Stomach (tissue), 8 donors: ENCODE measurements at regions not wholly inside any gene's neighbourhood (a gene's known extent, or its start where the extent isn't known, plus 50 kb on each side); places are given as distances from the start of the nearest gene placed in this dataset.

Experiments
- DNase-seq, 2 donors: peaks; one replicate each; pipeline versions ENCODE4 v3.0.0 to v3.0.0-alpha.2; 2013 to 2019
- H3K27ac ChIP-seq, 5 donors: fragments of 200-600 bp in 4 of 5; sonication (generic) in 4 of 5; one replicate each; pipeline ENCODE4 v1.5.1; 2013 to 2019; ENCODE audit warnings: mild to moderate bottlenecking in 1 of 5, moderate library complexity in 1 of 5
- H3K27me3 ChIP-seq, 3 donors: fragments of 200-600 bp; sonication (generic); one replicate each; pipeline ENCODE4 v1.5.1; 2017 to 2019; ENCODE audit warnings: mixed run types in 1 of 3
- H3K36me3 ChIP-seq, 4 donors: fragments of 200-600 bp; sonication (generic); 1 replicate in 3 of 4; 2 replicates in 1 of 4; pipeline ENCODE4 v1.5.1; 2016 to 2019
- H3K4me1 ChIP-seq, 4 donors: fragments of 200-600 bp; sonication (generic); one replicate each; pipeline ENCODE4 v1.5.1; 2016 to 2019
- H3K4me3 ChIP-seq, 4 donors: fragments of 200-600 bp; sonication (generic) in 3 of 4; one replicate each; pipeline ENCODE4 v1.5.1; 2016 to 2019; ENCODE audit warnings: mild to moderate bottlenecking in 1 of 4
- H3K9me3 ChIP-seq, 4 donors: fragments of 200-600 bp; sonication (generic); one replicate each; pipeline ENCODE4 v1.5.1; 2016 to 2019
- CTCF ChIP-seq, 7 experiments: fragments of 450-650 bp in 4 of 7; fragments of 200-600 bp in 3 of 7; sonication (generic) in 3 of 7; IDR thresholded peaks; one replicate each; pipeline ENCODE4 v1.5.1; 2016 to 2019; ENCODE audit warnings: antibody characterized with exemption in 7 of 7, control low read depth in 2 of 7, mild to moderate bottlenecking in 1 of 7
- EP300 ChIP-seq: sonication (generic); formaldehyde crosslinking; IDR thresholded peaks from one replicate; pipeline ENCODE4 v1.6.1; 2017; ENCODE audit warnings: antibody characterized with exemption
- POLR2A ChIP-seq, 4 donors: fragments of 450-650 bp; IDR thresholded peaks; one replicate each; pipeline ENCODE4 v1.6.1; 2016; ENCODE audit warnings: antibody characterized with exemption in 4 of 4, control low read depth in 2 of 4, mild to moderate bottlenecking in 1 of 4, moderate library complexity in 1 of 4
- POLR2AphosphoS5 ChIP-seq, 3 donors: sonication (generic); formaldehyde crosslinking; IDR thresholded peaks; one replicate each; pipeline ENCODE4 v1.6.1; 2016; ENCODE audit warnings: antibody characterized with exemption in 3 of 3
- WGBS, 5 donors: extraction: QIAGEN DNeasy Blood & Tissue Kit in 3 of 5; methylation state at CpG; one replicate each; pipeline versions ENCODE4 v1.1.5 to v1.1.7; 2013 to 2018; 5-methylcytosine and 5-hydroxymethylcytosine counted together
- intact Hi-C: fragments of 100-400 bp; cut with DNase I; formaldehyde crosslinking; loops from one replicate; pipeline ENCODE4 v1.15.1; 2023; ENCODE audit warnings: low total_unique reads
- donor health status: healthy with polysubstance abuse.
- donor health status: Bipolar disorder and iron deficiency.
- donor health status: healthy.

GRCh38 chr6:170207586-170208181, 83.2 kb downstream of the DLL1 start:
- Histone ChIP-seq H3K9me3 (no peaks in the 10 kb centered on the region), H3K4me3 (no peak overlapping the region), H3K36me3 (no peaks in the 10 kb centered on the region), H3K4me1 (no peaks in the 10 kb centered on the region), H3K27me3 (peaks cover 0 to 33% (median 5%) of the 10 kb centered on the region in 3 donors), H3K27ac (no peak overlapping the region)
- peak in 1 of 2 donors; percentile 8 for DNase-seq
- intact Hi-C loops = no loop called here
- TF ChIP-seq POLR2A (IDR thresholded peaks at IDR 0.05) (no peak), POLR2AphosphoS5 (IDR thresholded peaks at IDR 0.05) (no peak), CTCF (IDR thresholded peaks at IDR 0.05) (no peak), EP300 (no peak)
- WGBS, 5 donors = 82 to 86% (median 85%) methylated on average over 10 of the region's 10 CpGs

GRCh38 chr6:170206851-170207431, 83.9 kb downstream of the DLL1 start:
- Histone ChIP-seq H3K27me3 (peaks cover 0 to 33% (median 5%) of the 10 kb centered on the region in 3 donors), H3K27ac (no peak overlapping the region), H3K4me3 (no peak overlapping the region), H3K36me3 (no peaks in the 10 kb centered on the region), H3K4me1 (no peaks in the 10 kb centered on the region), H3K9me3 (no peaks in the 10 kb centered on the region)
- intact Hi-C loops = no loop called here
- TF ChIP-seq POLR2AphosphoS5 (IDR thresholded peaks at IDR 0.05) = no peak
- no peak for TF ChIP-seq CTCF (IDR thresholded peaks at IDR 0.05)
- TF ChIP-seq EP300 = no peak
- TF ChIP-seq POLR2A (IDR thresholded peaks at IDR 0.05) = no peak
- 61 to 89% (median 85%) methylated on average over 2 to 10 of the region's 10 CpGs for WGBS, 5 donors
- DNase-seq = peak in 1 of 2 donors; percentile 18

GRCh38 chr6:170206317-170206621, 84.6 kb downstream of the DLL1 start:
- TF ChIP-seq EP300 (no peak), CTCF (IDR thresholded peaks at IDR 0.05) (no peak), POLR2AphosphoS5 (IDR thresholded peaks at IDR 0.05) (no peak), POLR2A (IDR thresholded peaks at IDR 0.05) (no peak)
- intact Hi-C loops = no loop called here
- no peaks in the 10 kb centered on the region for H3K9me3 ChIP-seq
- peak in 1 of 2 donors; percentile 10 for DNase-seq
- no peak overlapping the region for H3K4me3 ChIP-seq
- no peaks in the 10 kb centered on the region for H3K4me1 ChIP-seq
- H3K27me3 ChIP-seq = peaks cover 0 to 29% (median 5%) of the 10 kb centered on the region in 3 donors
- no peak overlapping the region for H3K27ac ChIP-seq
- H3K36me3 ChIP-seq = no peaks in the 10 kb centered on the region
- 85 to 94% (median 92%) methylated on average over 4 of the region's 4 CpGs for WGBS, 5 donors

GRCh38 chr6:170205534-170206316, 85.2 kb downstream of the DLL1 start:
- no peak overlapping the region for H3K4me3 ChIP-seq
- H3K36me3 ChIP-seq = no peaks in the 10 kb centered on the region
- no peaks in the 10 kb centered on the region for H3K9me3 ChIP-seq
- peak in 1 of 2 donors; percentile 19 for DNase-seq
- no peak overlapping the region for H3K27ac ChIP-seq
- 85 to 89% (median 88%) methylated on average over 14 of the region's 14 CpGs for WGBS, 5 donors
- no peaks in the 10 kb centered on the region for H3K4me1 ChIP-seq
- TF ChIP-seq POLR2A (IDR thresholded peaks at IDR 0.05) = no peak
- no peak for TF ChIP-seq CTCF (IDR thresholded peaks at IDR 0.05)
- no peak for TF ChIP-seq POLR2AphosphoS5 (IDR thresholded peaks at IDR 0.05)
- no peak for TF ChIP-seq EP300
- peaks cover 0 to 24% (median 5%) of the 10 kb centered on the region in 3 donors for H3K27me3 ChIP-seq
- intact Hi-C loops = no loop called here
